Fibroblast of pulmonary artery (primary cell): ENCODE measurements at regions not wholly inside any gene's neighbourhood (a gene's known extent, or its start where the extent isn't known, plus 50 kb on each side); places are given as distances from the start of the nearest gene placed in this dataset.
A peak's percentile ranks its signal among the peaks of the same experiment; 100 is the strongest.

Source experiments
- DNase-seq: peaks from one replicate; pipeline ENCODE4 v3.0.0-alpha.2; 2010; ENCODE audit warnings: low read depth
- H3K4me3 ChIP-seq: replicated peaks from 2 replicates; pipeline ENCODE4 v1.5.1; 2011; ENCODE audit warnings: low read depth, mild to moderate bottlenecking, control low read depth, low read length, moderate library complexity
- CTCF ChIP-seq: IDR thresholded peaks from 2 replicates; pipeline ENCODE4 v1.5.1; 2011; ENCODE audit warnings: mild to moderate bottlenecking, control low read depth, low read length, inconsistent platforms; ENCODE audit errors: missing control alignments

GRCh38 chr4:38189445-38189844 lies 229.2 kb downstream of the PTTG2 start:
- no peak for TF ChIP-seq CTCF
- DNase-seq, result peak; percentile 72

GRCh38 chr4:38190717-38191178 lies 230.6 kb downstream of the PTTG2 start:
- no peak for TF ChIP-seq CTCF
- H3K4me3 ChIP-seq, result no peak overlapping the region
- peak; percentile 75 for DNase-seq

More at GRCh38 chr4:38189445-38189844, 229.2 kb downstream of the PTTG2 start:
- H3K4me3 ChIP-seq, result no peak overlapping the region

GRCh38 chr4:38192516-38192915 lies 232.3 kb downstream of the PTTG2 start:
- no peak for TF ChIP-seq CTCF
- H3K4me3 ChIP-seq, result no peak overlapping the region
- DNase-seq, result no peak

GRCh38 chr4:38193236-38193863 lies 233.2 kb downstream of the PTTG2 start:
- TF ChIP-seq CTCF, result no peak
- no peak for DNase-seq
- no peak overlapping the region for H3K4me3 ChIP-seq

GRCh38 chr4:38194047-38194602 lies 233.9 kb downstream of the PTTG2 start:
- DNase-seq, result no peak
- H3K4me3 ChIP-seq, result no peak overlapping the region
- TF ChIP-seq CTCF, result no peak

- no peak for TF ChIP-seq CTCF
- H3K4me3 ChIP-seq, result no peak overlapping the region
- DNase-seq, result no peak
These were observed 235.3 kb downstream of the PTTG2 start for GRCh38 chr4:38195486-38195885.

GRCh38 chr4:38195911-38196310 lies 235.7 kb downstream of the PTTG2 start:
- DNase-seq, result no peak
- TF ChIP-seq CTCF, result no peak
- no peak overlapping the region for H3K4me3 ChIP-seq
